ENCODE measurements at regions not wholly inside any gene's neighbourhood (a gene's known extent, or its start where the extent isn't known, plus 50 kb on each side); places are given as distances from the start of the nearest gene placed in this dataset.

- TF ChIP-seq CTCF (IDR thresholded peaks at IDR 0.05) (no peak), POLR2A (IDR thresholded peaks at IDR 0.05) (no peak)
Measured at GRCh38 chr13:111476197-111476596, 155.8 kb downstream of the TEX29 start.
